Activated naive CD4-positive, alpha-beta T cell treated with anti-CD3 and anti-CD28 coated beads, Interleukin-2, amount 10 ng/mL, durations not matched to agents 7 days and 5 days (primary cell): ENCODE measurements at regions not wholly inside any gene's neighbourhood (a gene's known extent, or its start where the extent isn't known, plus 50 kb on each side); places are given as distances from the start of the nearest gene placed in this dataset.
"Not testable (repeated sequence)": the region's sequence is repeated elsewhere in the genome, so short reads cannot be mapped to it uniquely, and the experiment has no call there.

Experiments used
- CTCF ChIA-PET: fragments of 350-600 bp; sonication (Branson Sonifier 250); formaldehyde crosslinking; loops from one replicate; lab custom pipeline; 2021; ENCODE audit warnings: antibody characterized with exemption; lab: Charles Lee
- DNase-seq: peaks from one replicate; pipeline ENCODE4 v3.0.0-alpha.2; 2020
- H3K27ac Mint-ChIP-seq: one replicate; pipeline ENCODE4 v1.8.0; 2021; ENCODE audit warnings: mild to moderate bottlenecking, moderate library complexity, mixed read lengths
- H3K27me3 Mint-ChIP-seq: one replicate; pipeline ENCODE4 v1.8.0; 2021; ENCODE audit warnings: mild to moderate bottlenecking, mixed read lengths
- H3K36me3 Mint-ChIP-seq: one replicate; pipeline ENCODE4 v1.8.0; 2021; ENCODE audit warnings: mixed read lengths
- H3K4me1 Mint-ChIP-seq: one replicate; pipeline ENCODE4 v1.8.0; 2021; ENCODE audit warnings: mixed read lengths
- H3K4me3 Mint-ChIP-seq: one replicate; pipeline ENCODE4 v1.8.0; 2021; ENCODE audit warnings: mild to moderate bottlenecking, moderate library complexity, mixed read lengths
- H3K9me3 Mint-ChIP-seq: one replicate; pipeline ENCODE4 v1.8.0; 2021; ENCODE audit warnings: mixed read lengths

- Mint-ChIP-seq H3K4me3 (no peak overlapping the region), H3K36me3 (no peaks in the 10 kb centered on the region), H3K4me1 (peaks cover 7% of the 10 kb centered on the region), H3K27ac (no peak overlapping the region), H3K27me3 (peaks cover 19% of the 10 kb centered on the region), H3K9me3 (no peaks in the 10 kb centered on the region)
- DNase-seq, result no peak
- CTCF ChIA-PET, result interaction anchor here (1.0 kb wide), 1 partner anchor 199 kb away, joined by 3 read pairs; no protein-coding TSS in a partner anchor
Measured at GRCh38 chr10:30560326-30560725, 69.2 kb downstream of the LYZL2 start.

DNA sequence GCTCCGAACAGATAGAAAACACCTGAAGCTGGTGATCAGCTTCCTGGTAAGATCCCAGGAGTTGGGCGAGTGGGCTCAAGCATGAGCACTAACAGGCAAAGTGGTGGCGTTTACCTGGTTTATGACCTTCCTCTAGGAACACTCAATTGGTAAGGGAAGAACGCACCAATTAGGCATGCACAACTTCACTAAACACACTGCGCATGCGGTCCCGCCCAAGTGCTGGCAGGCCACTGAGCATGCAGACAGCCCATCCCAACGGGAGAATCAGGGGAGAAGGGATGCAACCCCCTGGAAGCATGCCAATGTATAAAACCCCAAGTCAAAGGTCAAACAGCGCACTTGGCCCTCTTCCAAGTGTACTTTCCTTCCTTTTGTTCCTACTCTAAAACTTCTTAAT lies 70.4 kb downstream of the LYZL2 start:
- DNase-seq, result no peak
- Mint-ChIP-seq H3K27me3 (peaks cover 19% of the 10 kb centered on the region), H3K4me3 (no peak overlapping the region), H3K27ac (no peak overlapping the region), H3K4me1 (peaks cover 7% of the 10 kb centered on the region), H3K9me3 (no peaks in the 10 kb centered on the region), H3K36me3 (no peaks in the 10 kb centered on the region)
- CTCF ChIA-PET, result interaction anchor here (1.0 kb wide), 1 partner anchor 198 kb away, joined by 3 read pairs; no protein-coding TSS in a partner anchor

GRCh38 chr10:30558411-30558810 lies 71.1 kb downstream of the LYZL2 start:
- Mint-ChIP-seq H3K4me1 (peaks cover 7% of the 10 kb centered on the region), H3K27me3 (peaks cover 24% of the 10 kb centered on the region)
- CTCF ChIA-PET, result no interaction called here

GRCh38 chr10:30557884-30558283 lies 71.7 kb downstream of the LYZL2 start:
- Mint-ChIP-seq H3K36me3 (no peaks in the 10 kb centered on the region), H3K27ac (no peak overlapping the region), H3K27me3 (peaks cover 21% of the 10 kb centered on the region), H3K4me1 (peaks cover 4% of the 10 kb centered on the region), H3K4me3 (no peak overlapping the region), H3K9me3 (no peaks in the 10 kb centered on the region)
- CTCF ChIA-PET, result no interaction called here
- no peak for DNase-seq

More at GRCh38 chr10:30558411-30558810, 71.1 kb downstream of the LYZL2 start:
- DNase-seq, result no peak
- no peaks in the 10 kb centered on the region for H3K36me3 Mint-ChIP-seq
- no peaks in the 10 kb centered on the region for H3K9me3 Mint-ChIP-seq
- H3K4me3 Mint-ChIP-seq, result no peak overlapping the region
- H3K27ac Mint-ChIP-seq, result no peak overlapping the region

- H3K9me3 Mint-ChIP-seq, result no peaks in the 10 kb centered on the region
- DNase-seq, result no peak
- H3K27me3 Mint-ChIP-seq, result peaks cover 15% of the 10 kb centered on the region
- no peak overlapping the region for H3K27ac Mint-ChIP-seq
- peaks cover under 1% of the 10 kb centered on the region for H3K4me1 Mint-ChIP-seq
- no peak overlapping the region for H3K4me3 Mint-ChIP-seq
- CTCF ChIA-PET, result interaction anchor here (0.7 kb wide), 2 partner anchors 59 to 115 kb away, joined by 3 read pairs; no protein-coding TSS in a partner anchor
- no peaks in the 10 kb centered on the region for H3K36me3 Mint-ChIP-seq
Measured at GRCh38 chr10:30556189-30556588, 73.4 kb downstream of the LYZL2 start.

DNA sequence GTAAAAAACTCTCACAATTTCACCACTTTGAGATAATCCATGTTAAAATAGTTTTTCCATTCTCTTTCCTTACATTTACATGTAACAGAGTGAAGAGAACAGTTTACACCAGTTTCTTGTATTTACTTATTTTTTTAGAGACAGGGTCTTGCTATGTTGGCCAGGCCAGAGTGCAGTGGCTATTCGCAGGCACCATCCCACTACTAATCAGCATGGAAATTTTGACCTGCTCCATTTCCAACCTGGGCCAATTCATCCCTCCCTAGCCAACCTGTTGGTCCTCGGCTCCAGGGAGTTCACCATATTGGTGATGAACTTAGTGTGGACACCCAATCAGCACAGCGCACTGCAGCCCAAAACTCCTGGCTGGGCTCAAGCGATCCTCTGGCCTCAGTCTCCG lies 74.1 kb downstream of the LYZL2 start:
- no peak for DNase-seq
- no peaks in the 10 kb centered on the region for H3K36me3 Mint-ChIP-seq
- H3K27ac Mint-ChIP-seq, result no peak overlapping the region
- H3K9me3 Mint-ChIP-seq, result no peaks in the 10 kb centered on the region
- no peak overlapping the region for H3K4me3 Mint-ChIP-seq
- peaks cover 5% of the 10 kb centered on the region for H3K4me1 Mint-ChIP-seq
- peaks cover 11% of the 10 kb centered on the region for H3K27me3 Mint-ChIP-seq
- CTCF ChIA-PET, result no interaction called here

GRCh38 chr10:30554440-30554825 lies 75.1 kb downstream of the LYZL2 start:
- Mint-ChIP-seq H3K9me3 (no peaks in the 10 kb centered on the region), H3K27me3 (peaks cover 11% of the 10 kb centered on the region), H3K27ac (no peak overlapping the region), H3K36me3 (no peaks in the 10 kb centered on the region), H3K4me1 (peaks cover 5% of the 10 kb centered on the region), H3K4me3 (no peak overlapping the region)
- no peak for DNase-seq
- CTCF ChIA-PET, result interaction anchor here (0.8 to 1.2 kb wide), 2 partner anchors 12 to 37 kb away, joined by 3 to 4 read pairs; no protein-coding TSS in a partner anchor

DNA sequence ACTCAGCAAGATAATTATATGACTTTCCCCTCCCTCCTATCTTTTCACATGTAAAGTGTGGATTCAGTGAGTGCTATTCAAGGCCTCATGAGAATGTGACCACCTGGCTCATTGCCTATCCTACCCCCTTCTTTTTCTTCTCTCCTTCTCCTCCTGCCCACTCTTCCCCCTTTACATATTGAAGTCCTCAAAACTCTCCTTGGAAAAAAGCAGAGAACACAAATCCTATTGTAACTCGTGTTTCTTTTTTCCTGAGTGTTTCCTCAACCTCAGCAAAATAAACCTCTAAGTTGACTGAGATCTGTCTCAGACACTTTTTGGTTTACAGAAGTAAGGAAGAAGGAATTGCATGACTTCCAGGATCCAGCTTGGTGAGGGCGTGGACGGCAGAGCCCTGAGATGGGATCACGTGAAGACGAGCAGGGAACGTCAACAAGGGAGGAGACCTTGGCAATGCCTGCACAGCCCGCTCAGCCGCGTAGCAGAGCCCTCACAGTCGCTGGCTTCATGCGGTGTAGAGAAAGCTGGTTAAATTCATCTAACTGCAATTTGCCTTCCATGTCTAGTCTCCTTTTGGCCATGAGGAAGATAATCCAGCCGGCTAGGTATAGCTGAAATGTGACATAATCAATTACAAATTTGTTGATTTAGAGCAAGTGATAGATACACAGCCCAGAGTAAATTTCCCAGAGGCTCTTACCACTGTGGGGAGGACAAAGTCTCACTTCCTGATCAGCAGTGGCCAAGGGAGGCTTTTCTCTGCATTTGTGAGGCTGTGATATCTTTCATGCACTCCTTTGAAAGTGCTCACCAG lies 75.7 kb downstream of the LYZL2 start:
- DNase-seq, result no peak
- H3K27ac Mint-ChIP-seq, result no peak overlapping the region
- no peaks in the 10 kb centered on the region for H3K36me3 Mint-ChIP-seq
- H3K27me3 Mint-ChIP-seq, result peaks cover 11% of the 10 kb centered on the region
- H3K4me1 Mint-ChIP-seq, result peaks cover 5% of the 10 kb centered on the region
- H3K9me3 Mint-ChIP-seq, result no peaks in the 10 kb centered on the region
- H3K4me3 Mint-ChIP-seq, result no peak overlapping the region
- CTCF ChIA-PET, result interaction anchor here (0.8 to 1.2 kb wide), 3 partner anchors 12 to 37 kb away, joined by 3 to 4 read pairs (median 4); no protein-coding TSS in a partner anchor

DNA sequence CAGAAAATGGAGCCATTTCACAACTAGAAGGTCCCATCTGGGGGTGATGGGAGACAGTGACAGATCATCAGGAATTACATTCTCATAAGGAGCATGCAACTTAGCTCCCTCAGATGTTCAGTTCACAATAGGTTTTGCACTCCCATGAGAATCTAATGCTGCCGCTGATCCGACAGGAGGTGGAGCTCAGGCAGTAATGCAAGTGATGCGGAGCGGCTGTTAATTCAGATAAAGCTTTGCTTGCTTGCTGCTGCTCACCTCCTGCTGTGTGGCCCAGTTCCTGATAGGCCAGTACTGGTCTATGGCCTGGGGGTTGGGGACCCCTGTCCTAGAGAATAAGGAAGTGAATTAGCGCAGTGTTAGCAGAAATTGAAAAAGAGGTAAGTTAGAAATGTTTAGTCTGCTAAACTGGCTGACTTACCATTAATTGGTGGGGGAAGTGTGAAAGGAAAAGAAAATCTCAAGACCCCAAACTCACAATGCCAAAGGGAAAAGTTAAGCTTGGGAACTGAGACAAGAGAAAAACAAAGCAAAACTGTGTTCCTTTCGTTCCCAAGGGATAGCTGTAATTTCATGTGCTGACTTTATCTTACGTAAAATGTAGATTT lies 76.4 kb downstream of the LYZL2 start:
- Mint-ChIP-seq H3K4me1 (peaks cover 5% of the 10 kb centered on the region), H3K9me3 (no peaks in the 10 kb centered on the region), H3K4me3 (no peak overlapping the region), H3K27me3 (peaks cover 13% of the 10 kb centered on the region), H3K27ac (no peak overlapping the region), H3K36me3 (no peaks in the 10 kb centered on the region)
- CTCF ChIA-PET, result interaction anchor here (0.5 to 1.6 kb wide), 3 partner anchors 29 to 1162 kb away, joined by 3 to 4 read pairs (median 4); no protein-coding TSS in a partner anchor
- no peak for DNase-seq

DNA sequence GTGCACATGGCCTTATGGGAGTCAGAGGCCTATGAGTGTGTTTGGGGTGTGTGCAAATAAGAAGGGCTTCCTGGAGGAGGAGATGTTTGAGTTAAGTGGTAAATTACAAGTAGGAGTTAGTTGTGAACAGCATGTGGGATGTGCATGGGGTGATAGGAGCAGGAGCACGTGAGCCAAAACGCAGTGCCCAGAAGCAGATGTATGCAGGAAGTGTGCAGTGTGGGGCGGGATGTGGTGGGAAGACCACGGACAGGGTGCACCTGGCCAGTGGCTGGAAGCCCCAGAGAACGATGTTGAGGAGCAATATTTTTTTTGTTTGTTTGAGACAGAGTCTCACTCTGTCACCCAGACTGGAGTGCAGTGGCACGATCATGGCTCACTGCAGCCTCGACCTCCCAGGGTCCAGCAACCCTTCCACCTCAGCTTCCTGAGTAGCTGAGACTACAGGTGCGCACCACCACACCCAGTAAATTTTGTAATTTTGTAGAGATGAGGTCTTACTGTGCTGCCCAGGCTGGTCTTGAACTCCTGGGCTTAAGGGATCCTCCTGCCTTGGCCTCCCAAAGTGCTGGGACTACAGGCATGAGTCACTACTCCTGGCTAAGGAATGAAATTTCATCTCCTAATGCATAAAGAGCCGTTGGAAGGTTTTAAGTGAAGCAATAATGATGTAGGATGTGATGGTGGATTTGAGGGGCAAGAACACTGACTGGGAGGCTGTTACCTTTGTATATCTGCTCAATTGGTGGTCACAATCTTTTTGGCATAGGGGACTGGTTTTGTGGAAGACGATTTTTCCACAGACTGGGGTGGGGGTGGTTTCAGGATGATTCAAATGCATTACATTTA lies 78.4 kb downstream of the LYZL2 start:
- Mint-ChIP-seq H3K9me3 (no peaks in the 10 kb centered on the region), H3K27ac (no peak overlapping the region), H3K4me3 (no peak overlapping the region), H3K27me3 (peaks cover 18% of the 10 kb centered on the region), H3K4me1 (peaks cover 5% of the 10 kb centered on the region), H3K36me3 (no peaks in the 10 kb centered on the region)
- no peak for DNase-seq
- CTCF ChIA-PET, result interaction anchor here (1.1 to 1.6 kb wide), 2 partner anchors 15 to 40 kb away, joined by 3 to 4 read pairs; no protein-coding TSS in a partner anchor

- H3K9me3 Mint-ChIP-seq, H3K4me1 Mint-ChIP-seq, H3K27ac Mint-ChIP-seq, H3K36me3 Mint-ChIP-seq, DNase-seq, H3K4me3 Mint-ChIP-seq, CTCF ChIA-PET: not testable (repeated sequence)
- peaks cover 16% of the 10 kb centered on the region for H3K27me3 Mint-ChIP-seq
Measured at GRCh38 chr10:30549134-30549687, 80.3 kb downstream of the LYZL2 start.

GRCh38 chr10:30546511-30546910 lies 83.0 kb downstream of the LYZL2 start:
- CTCF ChIA-PET, result no interaction called here
- peaks cover 24% of the 10 kb centered on the region for H3K27me3 Mint-ChIP-seq
- H3K36me3 Mint-ChIP-seq, result no peaks in the 10 kb centered on the region
- H3K4me3 Mint-ChIP-seq, result no peak overlapping the region
- no peak overlapping the region for H3K27ac Mint-ChIP-seq
- H3K4me1 Mint-ChIP-seq, result peaks cover 5% of the 10 kb centered on the region
- no peak for DNase-seq
- no peaks in the 10 kb centered on the region for H3K9me3 Mint-ChIP-seq

DNA sequence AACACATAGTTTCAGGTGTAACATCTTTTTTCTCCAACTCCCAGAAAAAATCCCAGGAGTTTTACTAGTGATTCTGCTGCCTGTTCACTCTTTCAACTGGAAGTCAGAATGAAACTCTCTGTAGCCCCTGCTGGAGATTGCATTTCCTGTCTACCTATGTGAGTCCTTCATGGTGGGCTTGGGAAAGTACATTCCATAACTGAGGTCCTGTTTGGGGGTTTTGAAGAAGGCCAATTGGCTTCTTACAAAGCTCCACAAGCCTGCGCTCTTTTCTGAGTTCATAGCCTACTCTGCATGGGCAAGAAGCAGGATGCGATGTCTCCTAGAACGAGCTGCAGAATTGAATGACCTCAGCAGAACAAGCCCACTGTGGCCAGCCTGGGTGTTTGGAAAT lies 86.7 kb downstream of the LYZL2 start:
- Mint-ChIP-seq H3K27me3 (peaks cover 20% of the 10 kb centered on the region), H3K9me3 (no peaks in the 10 kb centered on the region), H3K36me3 (no peaks in the 10 kb centered on the region), H3K27ac (no peak overlapping the region), H3K4me3 (no peak overlapping the region), H3K4me1 (no peaks in the 10 kb centered on the region)
- CTCF ChIA-PET, result interaction anchor here (0.9 to 1.7 kb wide), 2 partner anchors 11 to 151 kb away, joined by 3 to 5 read pairs; no protein-coding TSS in a partner anchor
- no peak for DNase-seq
